Skin epidermis (tissue), 12 donors: ENCODE measurements at regions not wholly inside any gene's neighbourhood (a gene's known extent, or its start where the extent isn't known, plus 50 kb on each side); places are given as distances from the start of the nearest gene placed in this dataset.
"Not testable (repeated sequence)": the region's sequence is repeated elsewhere in the genome, so short reads cannot be mapped to it uniquely, and the experiment has no call there.

ENCODE experiments used
- H3K27ac ChIP-seq, 21 experiments: fragments of 200-600 bp; sonication (generic) in 11 of 21; one replicate each; pipeline ENCODE4 v1.5.0; 2020; ENCODE audit warnings: mild to moderate bottlenecking in 3 of 21, inconsistent platforms in 2 of 21, moderate library complexity in 2 of 21
- H3K4me3 ChIP-seq, 7 experiments: fragments of 200-600 bp; sonication (generic) in 2 of 7; one replicate each; pipeline ENCODE4 v1.5.0; 2020; ENCODE audit warnings: inconsistent platforms in 2 of 7, mild to moderate bottlenecking in 2 of 7, moderate library complexity in 1 of 7

GRCh38 chr10:8359467-8359866, 305.0 kb downstream of the GATA3 start:
- Histone ChIP-seq H3K27ac (no peak overlapping the region), H3K4me3 (no peak overlapping the region)

- Histone ChIP-seq H3K4me3 (no peak overlapping the region), H3K27ac (no peak overlapping the region)
Observed at GRCh38 chr10:8360365-8360764, 305.9 kb downstream of the GATA3 start.

DNA sequence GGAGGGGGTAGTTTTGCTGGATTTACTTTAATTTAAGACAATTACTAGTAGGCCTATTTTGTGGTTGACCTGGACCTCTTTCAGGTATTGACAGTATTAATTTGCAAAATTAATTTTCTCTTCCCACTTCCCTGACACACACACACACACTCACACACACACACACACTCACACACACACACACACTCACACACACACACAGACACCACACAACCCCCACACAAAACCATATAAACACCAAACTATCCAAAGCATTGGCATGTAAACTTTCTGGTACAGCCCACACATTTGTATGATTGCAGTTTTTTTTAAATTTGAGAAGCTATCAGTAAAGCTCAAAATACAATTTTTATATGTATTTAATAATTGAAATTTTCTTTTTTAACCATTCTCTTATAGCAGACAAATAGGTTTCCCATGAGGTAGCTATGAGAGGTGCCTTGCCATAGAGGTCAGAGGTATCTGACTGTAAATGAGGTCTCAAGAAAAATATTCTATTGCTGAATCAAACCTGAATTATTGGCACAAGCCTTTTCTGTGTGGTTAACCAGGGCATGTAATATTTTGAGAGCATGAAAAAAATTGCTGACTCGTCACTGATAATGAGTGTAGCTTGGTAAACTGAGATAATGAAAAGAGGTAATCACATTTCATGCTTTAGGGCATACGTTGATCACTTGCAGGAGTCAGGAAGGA, 306.5 kb downstream of the GATA3 start:
- Histone ChIP-seq H3K27ac (no peak overlapping the region), H3K4me3 (no peak overlapping the region)

DNA sequence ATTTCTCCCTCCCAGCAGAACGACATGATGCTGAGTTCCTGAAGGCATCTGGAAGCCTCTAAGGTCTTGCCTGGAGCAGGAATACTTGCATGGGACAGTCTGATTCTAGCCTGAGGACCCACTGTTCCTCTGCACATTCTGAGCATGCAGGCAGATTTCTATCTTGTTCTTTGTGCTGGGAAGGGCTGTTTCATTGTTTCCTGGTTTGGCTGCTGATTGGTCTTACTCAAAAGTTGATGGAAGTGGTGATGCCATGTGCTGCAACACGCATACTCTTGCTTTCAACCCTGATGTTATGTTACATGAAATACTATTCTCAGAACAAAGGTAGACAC, 307.0 kb downstream of the GATA3 start:
- no peak overlapping the region for H3K4me3 ChIP-seq
- H3K27ac ChIP-seq = no peak overlapping the region

DNA sequence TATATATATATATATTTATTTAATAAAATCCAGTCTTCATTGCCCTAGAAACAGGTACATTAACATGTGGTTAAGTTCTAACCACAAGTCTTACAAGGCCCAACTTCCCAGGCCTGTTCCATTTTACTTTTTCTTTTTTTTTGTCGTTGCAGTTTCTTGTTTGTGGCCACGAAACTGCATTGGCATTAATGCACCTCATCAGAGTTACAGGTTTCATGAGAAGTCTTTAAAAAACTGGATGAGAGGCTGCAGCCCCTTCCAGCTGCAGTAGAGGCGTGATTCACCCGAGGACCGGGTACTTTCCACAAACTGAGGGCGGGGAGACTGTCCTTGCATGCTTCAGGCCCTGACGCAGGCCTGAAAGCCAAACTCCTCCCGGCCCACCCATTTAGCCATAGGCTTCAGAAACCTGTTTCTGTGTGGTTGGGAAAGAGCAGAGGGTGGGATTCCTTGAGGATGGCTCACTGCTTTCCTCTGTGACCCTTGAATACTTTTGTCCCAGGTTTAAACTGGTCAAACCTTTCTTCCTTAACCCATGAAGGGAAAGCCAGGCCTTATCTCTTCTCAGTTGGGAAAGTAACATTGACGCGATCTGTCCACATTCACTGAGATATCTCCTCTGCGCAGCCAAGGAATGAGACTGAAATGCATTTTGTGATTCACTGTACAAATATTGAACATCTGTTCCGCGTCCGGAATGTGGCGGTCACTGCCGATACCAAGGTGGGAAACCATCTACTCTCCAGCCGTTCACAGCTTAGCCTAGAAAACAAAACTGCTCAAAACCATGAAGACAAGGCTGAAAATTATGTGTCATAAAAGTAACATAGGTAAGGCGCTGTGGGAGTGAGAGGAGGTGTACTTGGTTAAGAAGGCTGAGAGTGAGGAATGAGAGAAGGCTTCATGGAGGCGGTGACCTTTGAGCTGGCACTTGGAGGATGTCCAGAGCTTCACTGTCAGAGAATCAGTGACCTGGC, 311.7 kb downstream of the GATA3 start:
- peak overlapping the region in 13 of 21 experiments; percentile 6 to 72 (median 51) for H3K27ac ChIP-seq
- no peak overlapping the region for H3K4me3 ChIP-seq

DNA sequence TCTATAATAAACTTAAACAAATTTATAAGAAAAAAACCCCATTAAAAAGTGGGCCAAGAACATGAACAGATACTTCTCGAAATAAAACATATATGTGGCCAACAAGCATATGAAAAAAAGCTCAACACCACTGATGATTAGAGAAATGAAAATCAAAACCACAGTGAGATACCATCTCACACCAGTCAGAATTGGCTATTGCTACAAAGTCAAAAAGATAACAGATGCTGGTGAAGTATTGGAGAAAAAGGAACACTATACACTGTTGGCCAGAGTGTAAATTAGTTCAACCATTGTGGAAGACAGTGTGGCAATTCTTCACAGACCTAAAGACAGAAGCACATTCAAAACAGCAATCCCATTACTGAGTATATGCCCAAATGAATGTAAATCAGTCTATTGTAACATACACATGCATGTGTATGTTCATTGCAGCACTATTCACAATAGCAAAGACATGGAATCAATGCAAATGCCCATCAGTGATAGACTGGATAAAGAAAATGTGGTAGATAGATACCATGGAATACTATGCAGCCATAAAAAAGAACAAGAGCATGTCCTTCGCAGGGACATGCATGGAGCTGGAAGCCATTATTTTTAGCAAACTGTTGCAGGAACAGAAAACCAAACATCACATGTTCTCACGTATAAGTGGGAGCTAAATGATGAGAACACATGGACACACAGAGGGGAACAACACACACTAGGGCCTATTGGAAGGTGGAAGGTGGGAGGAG, 313.4 kb downstream of the GATA3 start:
- not testable (repeated sequence) for H3K4me3 ChIP-seq, H3K27ac ChIP-seq

GRCh38 chr10:8369666-8370065, 315.2 kb downstream of the GATA3 start:
- Histone ChIP-seq H3K27ac (no peak overlapping the region), H3K4me3 (no peak overlapping the region)

GRCh38 chr10:8374334-8374733, 319.8 kb downstream of the GATA3 start:
- Histone ChIP-seq H3K4me3 (no peak overlapping the region), H3K27ac (no peak overlapping the region)

DNA sequence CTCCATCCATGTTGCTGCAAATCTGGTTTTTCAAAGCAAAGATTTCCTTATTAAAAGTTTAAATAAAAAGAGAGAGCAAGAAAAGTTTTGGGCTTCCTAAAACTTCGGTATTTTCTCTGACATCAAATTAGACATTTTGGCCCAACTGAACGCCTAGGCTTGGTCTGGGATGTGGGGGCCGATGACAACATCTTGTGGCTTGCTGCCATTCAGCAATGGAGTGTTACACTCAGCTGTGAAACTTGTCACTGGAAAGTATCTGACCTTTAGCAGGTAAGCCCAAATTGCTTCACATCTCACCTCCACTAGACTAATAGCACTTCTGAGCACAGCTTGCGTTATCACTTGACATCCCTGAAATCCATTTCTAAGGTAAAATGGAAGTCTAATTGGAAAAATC, 320.6 kb downstream of the GATA3 start:
- Histone ChIP-seq H3K4me3 (no peak overlapping the region), H3K27ac (no peak overlapping the region)

- Histone ChIP-seq H3K4me3 (no peak overlapping the region), H3K27ac (no peak overlapping the region)
Observed at GRCh38 chr10:8378198-8378983, 323.9 kb downstream of the GATA3 start.

DNA sequence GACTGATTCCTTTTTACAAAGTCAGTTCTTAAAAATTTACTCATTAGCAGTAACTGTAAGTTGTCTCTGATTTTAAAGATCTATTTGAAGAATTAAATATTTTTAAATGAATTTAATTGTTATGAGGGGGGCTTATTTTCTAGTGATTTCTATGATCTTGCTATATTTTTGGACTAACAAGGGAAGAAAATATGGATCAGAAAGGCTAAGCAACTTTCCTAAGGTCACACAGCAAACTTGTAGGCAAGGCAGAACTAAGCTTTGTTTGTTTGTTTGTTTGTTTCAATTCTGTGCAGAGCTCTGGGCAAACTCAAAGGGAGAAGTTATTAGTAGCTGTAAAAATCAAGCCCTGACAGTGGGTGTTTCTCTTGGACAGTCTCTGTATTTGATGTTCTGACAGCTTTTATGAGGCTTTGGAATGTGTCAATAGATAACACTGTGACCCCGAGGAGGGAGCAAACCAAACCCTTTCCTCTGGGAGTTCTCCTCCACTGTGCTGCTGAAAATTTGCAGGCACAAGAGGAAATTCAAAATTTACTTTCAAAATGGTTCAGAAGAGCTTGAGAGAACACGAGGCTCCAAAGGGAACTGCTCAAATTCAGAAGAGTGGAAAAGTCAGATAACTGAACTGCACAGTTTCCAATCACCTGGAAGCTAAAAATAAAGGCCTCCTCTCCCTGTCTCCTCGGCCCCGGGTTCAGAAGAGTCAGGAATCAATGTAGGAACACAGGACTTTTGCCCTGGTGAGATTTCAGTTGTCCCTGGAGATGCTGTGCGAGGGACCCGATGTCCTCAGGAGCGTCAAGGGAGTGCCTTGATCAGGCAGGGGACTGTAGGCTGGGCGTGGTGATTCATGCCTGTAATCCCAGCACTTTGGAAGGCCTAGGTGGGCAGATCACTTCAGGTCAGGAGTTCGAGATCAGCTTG, 325.7 kb downstream of the GATA3 start:
- Histone ChIP-seq H3K27ac (no peak overlapping the region), H3K4me3 (no peak overlapping the region)

DNA sequence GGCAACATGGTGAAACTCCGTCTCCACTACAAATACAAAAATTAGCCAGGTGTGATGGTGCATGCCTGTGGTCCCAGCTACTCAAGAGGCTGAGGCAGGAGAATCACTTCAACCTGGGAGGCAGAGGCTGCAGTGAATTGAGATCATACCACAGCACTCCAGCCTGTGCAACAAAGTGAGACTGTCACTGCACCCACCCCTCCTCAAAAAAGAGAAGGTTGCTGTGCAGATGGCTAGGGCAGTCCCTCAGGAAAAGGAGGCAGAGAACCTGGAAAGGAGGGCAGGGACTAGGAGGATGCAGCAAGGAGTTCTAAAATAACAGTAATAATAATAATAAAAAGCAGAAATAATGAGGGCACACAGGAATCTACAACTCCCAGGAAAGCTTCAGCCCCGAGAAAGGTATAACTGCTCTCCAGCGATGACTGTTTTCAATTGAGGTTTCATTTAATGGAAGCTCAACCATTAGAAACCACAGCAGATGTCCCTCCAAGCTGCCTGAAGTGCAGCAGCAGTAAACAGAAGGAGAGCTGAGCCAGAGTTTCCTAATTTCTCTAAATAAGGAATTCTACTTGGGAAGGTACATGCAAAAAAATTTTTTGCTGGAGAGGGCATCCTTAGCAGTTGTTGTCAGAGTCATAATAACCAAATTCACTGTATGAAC, 326.5 kb downstream of the GATA3 start:
- H3K27ac ChIP-seq = no peak overlapping the region
- H3K4me3 ChIP-seq = no peak overlapping the region

GRCh38 chr10:8386781-8387180, 332.3 kb downstream of the GATA3 start:
- H3K4me3 ChIP-seq = no peak overlapping the region
- no peak overlapping the region for H3K27ac ChIP-seq

GRCh38 chr10:8389630-8390029, 335.1 kb downstream of the GATA3 start:
- H3K4me3 ChIP-seq = no peak overlapping the region
- no peak overlapping the region for H3K27ac ChIP-seq

GRCh38 chr10:8392216-8392615, 337.7 kb downstream of the GATA3 start:
- H3K4me3 ChIP-seq = no peak overlapping the region
- no peak overlapping the region for H3K27ac ChIP-seq

DNA sequence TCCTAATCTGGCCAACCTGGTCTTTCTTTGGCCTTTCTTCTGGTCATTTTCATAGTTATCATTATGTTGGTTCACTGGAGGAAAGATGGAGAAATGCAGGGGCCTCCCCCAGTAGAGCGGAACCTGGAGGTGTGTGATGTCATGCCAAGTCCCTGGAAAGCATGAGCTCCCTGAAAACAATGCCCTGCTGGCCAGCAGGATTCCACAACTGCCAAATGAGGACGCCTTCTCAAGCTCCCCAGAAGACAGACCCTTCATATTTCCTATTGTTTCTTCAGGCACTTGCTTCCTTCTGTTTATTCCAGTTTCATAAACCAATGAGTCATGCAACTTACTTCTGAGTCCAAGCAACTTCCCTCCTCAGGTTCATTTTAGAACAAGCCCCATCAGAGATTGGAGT, 339.0 kb downstream of the GATA3 start:
- no peak overlapping the region for H3K27ac ChIP-seq

DNA sequence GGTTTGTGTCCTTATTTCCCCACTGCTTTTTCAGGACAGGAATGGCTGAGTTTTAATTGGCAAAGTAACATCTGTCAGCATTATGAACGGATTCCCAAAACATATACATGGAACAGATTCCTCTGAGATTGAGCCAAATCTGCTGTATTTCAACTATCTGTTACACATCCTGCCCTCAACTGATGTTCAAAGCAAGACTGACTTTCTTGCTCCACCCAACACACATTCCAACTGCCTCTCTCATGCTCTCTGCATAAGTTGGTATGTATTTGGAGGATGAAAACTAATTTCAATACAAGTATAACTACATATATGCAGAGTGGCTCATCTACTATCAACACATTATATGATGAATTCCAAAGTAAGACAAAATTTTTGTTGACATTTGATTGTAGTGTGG, 342.2 kb downstream of the GATA3 start:
- Histone ChIP-seq H3K27ac (no peak overlapping the region), H3K4me3 (no peak overlapping the region)

More for the DNA sequence above, 339.0 kb downstream of the GATA3 start:
- no peak overlapping the region for H3K4me3 ChIP-seq

GRCh38 chr10:8398771-8399170, 344.3 kb downstream of the GATA3 start:
- Histone ChIP-seq H3K27ac (no peak overlapping the region), H3K4me3 (no peak overlapping the region)
